ENCODE measurements at regions not wholly inside any gene's neighbourhood (a gene's known extent, or its start where the extent isn't known, plus 50 kb on each side); places are given as distances from the start of the nearest gene placed in this dataset.
"Not testable (repeated sequence)": the region's sequence is repeated elsewhere in the genome, so short reads cannot be mapped to it uniquely, and the experiment has no call there.

- H3K79me2 ChIP-seq (ENCODE audit: low read depth): no peaks in the 10 kb centered on the region
- POLR2A ChIA-PET (ENCODE audit: unreplicated experiment): interaction anchor here (0.6 to 0.8 kb wide), 2 partner anchors 82 to 214 kb away, joined by 9 to 10 read pairs; no protein-coding TSS in a partner anchor
- no peaks in the 10 kb centered on the region for H3K9me2 ChIP-seq (ENCODE audit: insufficient read depth)
- no peaks in the 10 kb centered on the region for H3K27me3 ChIP-seq (ENCODE audit: insufficient read depth, low read depth)
- BruUV-seq (replicated peaks): no TSS peak
- H3K4me1 ChIP-seq (replicated peaks; ENCODE audit: insufficient read depth): peaks cover 65% of the 10 kb centered on the region
- intact Hi-C loops (cut with micrococcal nuclease; ENCODE audit: unreplicated experiment): loop anchor here (5.0 kb wide), 1 partner anchor 59 kb away; no protein-coding TSS in a partner anchor
- peak overlapping the region; percentile 46 for H2AFZ ChIP-seq
- DNase-seq: peak in 1 of 2 experiments; percentile 78
- H4K20me1 ChIP-seq (ENCODE audit: insufficient read depth): no peaks in the 10 kb centered on the region
- H3K4me3 ChIP-seq: peak overlapping the region; percentile 12; the same call in 1 of the 2 replicates
- H3K4me2 ChIP-seq: peak overlapping the region; percentile 74
- CTCF ChIA-PET: no interaction called here
- TF ChIP-seq EZH2 (IDR thresholded peaks at IDR 0.05; ENCODE audit: low read depth) (no peak), CTCF (conservative IDR thresholded peaks at IDR 0.05) (no peak)
- no peaks in the 10 kb centered on the region for H3K36me3 ChIP-seq (ENCODE audit: low read depth)
- peak overlapping the region; percentile 84 for H3K27ac ChIP-seq
- H3F3A ChIP-seq (ENCODE audit: insufficient read depth, low read depth): peaks cover 33% of the 10 kb centered on the region
- no peaks in the 10 kb centered on the region for H3K9me3 ChIP-seq (ENCODE audit: insufficient read depth, low read depth)
Measured at GRCh38 chr20:53656293-53657202, 62.9 kb upstream of the ZNF217 start.

- no TSS peak for BruUV-seq (replicated peaks)
- no peak for TF ChIP-seq EZH2 (IDR thresholded peaks at IDR 0.05; ENCODE audit: low read depth)
- TF ChIP-seq CTCF (conservative IDR thresholded peaks at IDR 0.05): no peak
- H3K9me2 ChIP-seq (ENCODE audit: insufficient read depth): no peaks in the 10 kb centered on the region
- peak overlapping the region; percentile 74 for H3K4me2 ChIP-seq
- no peaks in the 10 kb centered on the region for H3K27me3 ChIP-seq (ENCODE audit: insufficient read depth, low read depth)
- peaks cover 33% of the 10 kb centered on the region for H3F3A ChIP-seq (ENCODE audit: insufficient read depth, low read depth)
- no peaks in the 10 kb centered on the region for H3K79me2 ChIP-seq (ENCODE audit: low read depth)
- CTCF ChIA-PET: no interaction called here
- DNase-seq: no peak
- H3K4me3 ChIP-seq: peak overlapping the region; percentile 12; the same call in 1 of the 2 replicates
- POLR2A ChIA-PET (ENCODE audit: unreplicated experiment): interaction anchor here (0.6 to 0.8 kb wide), 3 partner anchors 83 to 215 kb away, joined by 3 to 10 read pairs (median 9); no protein-coding TSS in a partner anchor
- no peaks in the 10 kb centered on the region for H3K36me3 ChIP-seq (ENCODE audit: low read depth)
- peak overlapping the region; percentile 84 for H3K27ac ChIP-seq
- H3K4me1 ChIP-seq (replicated peaks; ENCODE audit: insufficient read depth): peaks cover 65% of the 10 kb centered on the region
- H2AFZ ChIP-seq: peak overlapping the region; percentile 74
- H4K20me1 ChIP-seq (ENCODE audit: insufficient read depth): no peaks in the 10 kb centered on the region
- H3K9me3 ChIP-seq (ENCODE audit: insufficient read depth, low read depth): no peaks in the 10 kb centered on the region
- intact Hi-C loops (cut with micrococcal nuclease; ENCODE audit: unreplicated experiment): loop anchor here (5.0 kb wide), 1 partner anchor 58 kb away; no protein-coding TSS in a partner anchor
Measured at GRCh38 chr20:53655625-53656292, 62.1 kb upstream of the ZNF217 start.

GRCh38 chr20:53654932-53655624, 61.4 kb upstream of the ZNF217 start:
- H3K36me3 ChIP-seq (ENCODE audit: low read depth): no peaks in the 10 kb centered on the region
- peak overlapping the region; percentile 84 for H3K27ac ChIP-seq
- H3K9me2 ChIP-seq (ENCODE audit: insufficient read depth): no peaks in the 10 kb centered on the region
- H2AFZ ChIP-seq: peak overlapping the region; percentile 74
- ChIA-PET POLR2A (ENCODE audit: unreplicated experiment) (interaction anchor here (0.5 to 0.8 kb wide), 6 partner anchors 20 to 211 kb away, joined by 3 to 17 read pairs (median 6); no protein-coding TSS in a partner anchor), CTCF (interaction anchor here (0.6 kb wide), 2 partner anchors 43 to 276 kb away, joined by 3 read pairs; no protein-coding TSS in a partner anchor)
- H3F3A ChIP-seq (ENCODE audit: insufficient read depth, low read depth): peaks cover 33% of the 10 kb centered on the region
- H3K4me3 ChIP-seq: no peak overlapping the region
- no peaks in the 10 kb centered on the region for H3K27me3 ChIP-seq (ENCODE audit: insufficient read depth, low read depth)
- H3K4me2 ChIP-seq: peak overlapping the region; percentile 74
- peak; percentile 35 to 68 for DNase-seq
- peaks cover 65% of the 10 kb centered on the region for H3K4me1 ChIP-seq (replicated peaks; ENCODE audit: insufficient read depth)
- TF ChIP-seq EZH2 (IDR thresholded peaks at IDR 0.05; ENCODE audit: low read depth): no peak
- BruUV-seq (replicated peaks): TSS peak; percentile 97
- no peaks in the 10 kb centered on the region for H3K79me2 ChIP-seq (ENCODE audit: low read depth)
- H3K9me3 ChIP-seq (ENCODE audit: insufficient read depth, low read depth): no peaks in the 10 kb centered on the region
- H4K20me1 ChIP-seq (ENCODE audit: insufficient read depth): no peaks in the 10 kb centered on the region
- intact Hi-C loops (cut with micrococcal nuclease; ENCODE audit: unreplicated experiment): loop anchor here (5.0 kb wide), 1 partner anchor 58 kb away; no protein-coding TSS in a partner anchor

- H3K79me2 ChIP-seq (ENCODE audit: low read depth); H3K27me3 ChIP-seq (ENCODE audit: insufficient read depth, low read depth); intact Hi-C loops (cut with micrococcal nuclease; ENCODE audit: unreplicated experiment); H3K9me3 ChIP-seq (ENCODE audit: insufficient read depth, low read depth); H4K20me1 ChIP-seq (ENCODE audit: insufficient read depth); BruUV-seq (replicated peaks); DNase-seq; H3K36me3 ChIP-seq (ENCODE audit: low read depth); H2AFZ ChIP-seq; H3K9me2 ChIP-seq (ENCODE audit: insufficient read depth); H3K4me3 ChIP-seq: not testable (repeated sequence)
- H3K27ac ChIP-seq: peak overlapping the region; percentile 84
- POLR2A ChIA-PET (ENCODE audit: unreplicated experiment): interaction anchor here (0.6 to 0.8 kb wide), 3 partner anchors 21 to 212 kb away, joined by 3 to 11 read pairs (median 8); no protein-coding TSS in a partner anchor
- H3F3A ChIP-seq (ENCODE audit: insufficient read depth, low read depth): peaks cover 33% of the 10 kb centered on the region
- H3K4me1 ChIP-seq (replicated peaks; ENCODE audit: insufficient read depth): peaks cover 65% of the 10 kb centered on the region
- CTCF ChIA-PET: interaction anchor here (0.6 kb wide), 2 partner anchors 42 to 277 kb away, joined by 3 read pairs; no protein-coding TSS in a partner anchor
- H3K4me2 ChIP-seq: 0 out of 2 replicates have a peak overlapping the region, but pooled peaks have one; percentile 74
Measured at GRCh38 chr20:53654521-53654920, 60.9 kb upstream of the ZNF217 start.
